ENCODE measurements at regions not wholly inside any gene's neighbourhood (a gene's known extent, or its start where the extent isn't known, plus 50 kb on each side); places are given as distances from the start of the nearest gene placed in this dataset.
"Not testable (repeated sequence)": the region's sequence is repeated elsewhere in the genome, so short reads cannot be mapped to it uniquely, and the experiment has no call there.

- POLR2A ChIA-PET; intact Hi-C loops (cut with micrococcal nuclease; ENCODE audit: unreplicated experiment); H3K36me3 ChIP-seq (replicated peaks in 1 of 2; ENCODE audit: control insufficient read depth in 1 of 2, insufficient read depth in 2 of 2, low read length in 2 of 2); DNase-seq (ENCODE audit: low spot score); H4K20me1 ChIP-seq (ENCODE audit: insufficient read depth, low read length); H3K4me2 ChIP-seq (ENCODE audit: low read depth, low read length); H3K9ac ChIP-seq (ENCODE audit: insufficient read depth, low read depth, low read length); H3K4me1 ChIP-seq (ENCODE audit: insufficient read depth, low read length); H3K4me3 ChIP-seq (replicated peaks in 1 of 3; ENCODE audit: insufficient read depth in 1 of 3, low read depth in 2 of 3, low read length in 3 of 3); H3K79me2 ChIP-seq (ENCODE audit: insufficient read depth, low read length); ATAC-seq; in situ Hi-C loops (cut with HindIII; ENCODE audit: extremely low pct_ligation_motif_present, low pct_unique_long_range_greater_than_20kb); H3K27ac ChIP-seq (ENCODE audit: extremely low read length, insufficient read depth, low read length); FAIRE-seq; H2AFZ ChIP-seq (ENCODE audit: low read length); BruUV-seq (replicated peaks); H3K27me3 ChIP-seq (ENCODE audit: control insufficient read depth in 1 of 2, insufficient read depth in 2 of 2, low read length in 2 of 2); H3K9me3 ChIP-seq (ENCODE audit: low read length); CTCF ChIA-PET (ENCODE audit: low intra/inter-chr PET ratio, low total read pairs): not testable (repeated sequence)
- 78% methylated on average over 6 of the region's 6 CpGs for WGBS (ENCODE audit: low lambda C conversion rate)
Measured at GRCh38 chr9:62810318-62810717, 1620.5 kb downstream of the SPATA31A7 start.

DNA sequence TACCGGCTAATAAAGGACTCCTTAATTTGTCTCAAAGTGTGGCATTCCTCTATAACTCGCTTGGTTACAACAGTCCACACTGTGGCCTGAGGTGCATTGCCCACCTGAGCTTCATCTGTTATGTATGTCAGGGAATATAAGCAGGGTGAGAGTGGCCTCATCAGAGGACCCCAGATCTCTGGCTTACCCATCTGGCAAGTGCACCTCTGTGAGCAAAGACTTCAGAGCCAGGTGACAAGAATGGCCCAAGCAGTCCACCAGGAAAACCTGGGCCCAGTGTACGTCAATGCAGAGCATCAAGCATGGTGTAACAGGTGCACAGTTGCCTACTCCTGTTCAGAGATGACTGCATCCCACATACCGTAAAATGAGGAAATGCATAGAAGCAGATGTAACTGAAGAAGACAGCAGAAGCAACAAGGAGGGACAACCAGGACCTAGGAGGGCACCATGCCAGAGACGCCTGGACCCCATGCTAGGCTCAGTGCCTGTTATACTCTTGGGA, 1621.0 kb downstream of the SPATA31A7 start:
- ATAC-seq; H3K27ac ChIP-seq (ENCODE audit: extremely low read length, insufficient read depth, low read length): not testable (repeated sequence)
- 61% methylated on average over 5 of the region's 5 CpGs for WGBS (ENCODE audit: low lambda C conversion rate)

GRCh38 chr9:62815436-62815835, 1625.6 kb downstream of the SPATA31A7 start:
- H2AFZ ChIP-seq (ENCODE audit: low read length); H3K9me3 ChIP-seq (ENCODE audit: low read length); FAIRE-seq; intact Hi-C loops (cut with micrococcal nuclease; ENCODE audit: unreplicated experiment); in situ Hi-C loops (cut with HindIII; ENCODE audit: extremely low pct_ligation_motif_present, low pct_unique_long_range_greater_than_20kb); H3K27ac ChIP-seq (ENCODE audit: extremely low read length, insufficient read depth, low read length); CTCF ChIA-PET (ENCODE audit: low intra/inter-chr PET ratio, low total read pairs); H3K79me2 ChIP-seq (ENCODE audit: insufficient read depth, low read length); DNase-seq (ENCODE audit: low spot score); H3K27me3 ChIP-seq (ENCODE audit: control insufficient read depth in 1 of 2, insufficient read depth in 2 of 2, low read length in 2 of 2); H4K20me1 ChIP-seq (ENCODE audit: insufficient read depth, low read length); H3K4me2 ChIP-seq (ENCODE audit: low read depth, low read length); H3K4me1 ChIP-seq (ENCODE audit: insufficient read depth, low read length); H3K4me3 ChIP-seq (replicated peaks in 1 of 3; ENCODE audit: insufficient read depth in 1 of 3, low read depth in 2 of 3, low read length in 3 of 3); H3K9ac ChIP-seq (ENCODE audit: insufficient read depth, low read depth, low read length); BruUV-seq (replicated peaks); POLR2A ChIA-PET; H3K36me3 ChIP-seq (replicated peaks in 1 of 2; ENCODE audit: control insufficient read depth in 1 of 2, insufficient read depth in 2 of 2, low read length in 2 of 2); ATAC-seq: not testable (repeated sequence)
- WGBS (ENCODE audit: low lambda C conversion rate): 14% methylated on average over 1 of the region's 1 CpG

More for the DNA sequence above, 1621.0 kb downstream of the SPATA31A7 start:
- H3K9me3 ChIP-seq (ENCODE audit: low read length); FAIRE-seq; in situ Hi-C loops (cut with HindIII; ENCODE audit: extremely low pct_ligation_motif_present, low pct_unique_long_range_greater_than_20kb); DNase-seq (ENCODE audit: low spot score); H4K20me1 ChIP-seq (ENCODE audit: insufficient read depth, low read length); H3K79me2 ChIP-seq (ENCODE audit: insufficient read depth, low read length); POLR2A ChIA-PET; H2AFZ ChIP-seq (ENCODE audit: low read length); H3K27me3 ChIP-seq (ENCODE audit: control insufficient read depth in 1 of 2, insufficient read depth in 2 of 2, low read length in 2 of 2); H3K4me1 ChIP-seq (ENCODE audit: insufficient read depth, low read length); intact Hi-C loops (cut with micrococcal nuclease; ENCODE audit: unreplicated experiment); BruUV-seq (replicated peaks); H3K4me2 ChIP-seq (ENCODE audit: low read depth, low read length); H3K36me3 ChIP-seq (replicated peaks in 1 of 2; ENCODE audit: control insufficient read depth in 1 of 2, insufficient read depth in 2 of 2, low read length in 2 of 2); CTCF ChIA-PET (ENCODE audit: low intra/inter-chr PET ratio, low total read pairs); H3K4me3 ChIP-seq (replicated peaks in 1 of 3; ENCODE audit: insufficient read depth in 1 of 3, low read depth in 2 of 3, low read length in 3 of 3); H3K9ac ChIP-seq (ENCODE audit: insufficient read depth, low read depth, low read length): not testable (repeated sequence)

DNA sequence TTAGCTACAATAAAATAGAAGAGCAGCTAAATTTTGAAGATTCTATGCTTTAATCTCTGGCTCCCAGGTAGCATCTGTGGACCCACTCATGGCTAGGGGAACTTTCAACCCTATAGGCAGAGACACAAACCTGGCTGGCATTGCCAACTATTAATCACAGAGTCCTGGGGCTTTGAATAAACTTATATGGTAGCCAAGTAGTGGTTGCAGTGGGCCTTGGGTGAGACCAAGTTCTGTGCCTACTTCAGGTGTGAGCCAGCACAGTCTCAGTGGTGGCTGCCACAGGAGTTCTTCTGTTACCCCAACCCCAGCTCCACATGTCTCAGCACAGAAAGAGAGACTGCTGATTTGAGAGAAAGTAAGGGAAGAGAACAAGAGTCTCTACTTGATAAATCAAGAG, 1626.5 kb downstream of the SPATA31A7 start:
- ATAC-seq; CTCF ChIA-PET (ENCODE audit: low intra/inter-chr PET ratio, low total read pairs); H3K79me2 ChIP-seq (ENCODE audit: insufficient read depth, low read length); H3K27me3 ChIP-seq (ENCODE audit: control insufficient read depth in 1 of 2, insufficient read depth in 2 of 2, low read length in 2 of 2); H3K9me3 ChIP-seq (ENCODE audit: low read length); H3K9ac ChIP-seq (ENCODE audit: insufficient read depth, low read depth, low read length); POLR2A ChIA-PET; H3K36me3 ChIP-seq (replicated peaks in 1 of 2; ENCODE audit: control insufficient read depth in 1 of 2, insufficient read depth in 2 of 2, low read length in 2 of 2); H2AFZ ChIP-seq (ENCODE audit: low read length); H4K20me1 ChIP-seq (ENCODE audit: insufficient read depth, low read length); BruUV-seq (replicated peaks); H3K27ac ChIP-seq (ENCODE audit: extremely low read length, insufficient read depth, low read length); H3K4me3 ChIP-seq (replicated peaks in 1 of 3; ENCODE audit: insufficient read depth in 1 of 3, low read depth in 2 of 3, low read length in 3 of 3); intact Hi-C loops (cut with micrococcal nuclease; ENCODE audit: unreplicated experiment); in situ Hi-C loops (cut with HindIII; ENCODE audit: extremely low pct_ligation_motif_present, low pct_unique_long_range_greater_than_20kb); H3K4me2 ChIP-seq (ENCODE audit: low read depth, low read length); H3K4me1 ChIP-seq (ENCODE audit: insufficient read depth, low read length); DNase-seq (ENCODE audit: low spot score); FAIRE-seq: not testable (repeated sequence)

Measured in HepG2 (cell line).